Thyroid gland (tissue), 4 donors: ENCODE measurements at regions not wholly inside any gene's neighbourhood (a gene's known extent, or its start where the extent isn't known, plus 50 kb on each side); places are given as distances from the start of the nearest gene placed in this dataset.

Source experiments
- DNase-seq, 2 donors: peaks; one replicate each; pipeline ENCODE4 v3.0.0-alpha.2; 2019
- H3K27ac ChIP-seq, 3 donors: fragments of 200-600 bp; sonication (generic); 1 replicate in 2 of 3; 2 replicates in 1 of 3; pipeline ENCODE4 v1.5.1; 2016 to 2019; ENCODE audit warnings: mild to moderate bottlenecking in 1 of 3, moderate library complexity in 1 of 3
- H3K27me3 ChIP-seq: fragments of 200-600 bp; sonication (generic); one replicate; pipeline ENCODE4 v1.5.1; 2019
- H3K36me3 ChIP-seq, 2 donors: fragments of 200-600 bp; sonication (generic); one replicate each; pipeline ENCODE4 v1.5.1; 2016 to 2019
- H3K4me1 ChIP-seq, 2 donors: fragments of 200-600 bp; sonication (generic); one replicate each; pipeline ENCODE4 v1.5.1; 2017 to 2019
- H3K4me3 ChIP-seq, 3 donors: fragments of 200-600 bp; sonication (generic); replicated peaks in 1 of 3; 1 replicate in 2 of 3; 2 replicates in 1 of 3; pipeline ENCODE4 v1.5.1; 2016; ENCODE audit warnings: mild to moderate bottlenecking in 1 of 3
- H3K9me3 ChIP-seq: fragments of 200-600 bp; sonication (generic); one replicate; pipeline ENCODE4 v1.5.1; 2017
- POLR2A ChIP-seq, 2 donors: fragments of 450-650 bp; IDR thresholded peaks; one replicate each; pipeline ENCODE4 v1.6.1; 2017; ENCODE audit warnings: antibody characterized with exemption in 2 of 2, mild to moderate bottlenecking in 2 of 2, moderate library complexity in 1 of 2
- WGBS, 2 donors: methylation state at CpG; one replicate each; pipeline ENCODE4 v1.1.5; 2017; 5-methylcytosine and 5-hydroxymethylcytosine counted together
- intact Hi-C: fragments of 100-400 bp; cut with DNase I; formaldehyde crosslinking; loops from one replicate; pipeline ENCODE4 v1.15.1; 2023
- TF ChIP-seq, protein P1 (sequence below), 6 experiments: fragments of 200-600 bp in 3 of 6; fragments of 450-650 bp in 3 of 6; sonication (generic) in 3 of 6; IDR thresholded peaks; one replicate each; pipeline ENCODE4 v1.5.1; 2016 to 2019; ENCODE audit warnings: antibody characterized with exemption in 6 of 6, mild to moderate bottlenecking in 2 of 6, inconsistent platforms in 1 of 6, moderate library complexity in 1 of 6

DNA sequence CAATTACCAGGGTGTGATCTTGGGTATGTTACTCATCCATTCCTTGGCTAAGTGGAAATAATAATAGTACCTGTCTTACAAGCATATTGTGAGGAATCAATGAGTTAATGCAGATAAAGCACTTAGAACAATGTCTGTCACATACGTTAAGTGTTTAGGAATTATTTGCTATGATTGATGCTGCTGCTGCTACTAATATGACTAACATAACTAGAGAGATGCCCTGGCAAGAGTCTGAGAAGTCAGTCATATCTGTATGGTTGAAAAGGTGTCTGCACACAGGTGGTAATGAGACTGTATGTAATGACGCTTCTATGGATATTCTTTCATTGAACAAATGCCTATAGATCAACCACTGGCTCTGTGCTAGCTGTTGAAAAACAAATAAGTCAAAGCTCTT lies 100.1 kb upstream of the PCGF5 start:
- H3K36me3 ChIP-seq = no peaks in the 10 kb centered on the region
- TF ChIP-seq POLR2A (IDR thresholded peaks at IDR 0.05) = no peak
- no peak overlapping the region for H3K4me3 ChIP-seq
- no peaks in the 10 kb centered on the region for H3K9me3 ChIP-seq
- H3K4me1 ChIP-seq = no peaks in the 10 kb centered on the region
- H3K27me3 ChIP-seq = no peaks in the 10 kb centered on the region
- DNase-seq = no peak
- intact Hi-C loops = no loop called here
- WGBS, 2 donors = 64 to 90% methylated on average over 2 of the region's 2 CpGs
- no peak overlapping the region for H3K27ac ChIP-seq

DNA sequence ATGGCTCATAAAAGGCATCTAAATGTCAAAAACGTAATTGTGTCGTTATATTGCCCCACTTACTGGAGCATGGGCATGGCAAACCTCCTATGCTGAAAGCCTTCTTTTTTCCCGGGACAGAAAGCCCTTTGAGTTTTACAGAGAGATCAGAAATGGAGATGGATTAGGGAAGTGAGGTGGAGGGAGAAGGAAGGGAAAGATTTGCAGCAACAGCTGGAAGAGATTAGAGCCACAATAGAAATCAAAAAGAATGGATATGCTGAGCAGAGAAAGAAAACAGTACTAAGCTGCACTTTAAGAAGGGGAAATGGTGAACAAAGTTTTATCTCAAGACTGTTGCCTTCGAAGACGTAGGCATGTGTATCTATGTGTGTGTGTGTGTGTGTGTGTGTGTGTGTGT lies 97.2 kb upstream of the PCGF5 start:
- H3K9me3 ChIP-seq = no peaks in the 10 kb centered on the region
- H3K27ac ChIP-seq = no peak overlapping the region
- WGBS, 2 donors = 56 to 57% methylated on average over 5 of the region's 5 CpGs
- H3K4me3 ChIP-seq = no peak overlapping the region
- no peaks in the 10 kb centered on the region for H3K36me3 ChIP-seq
- no peaks in the 10 kb centered on the region for H3K4me1 ChIP-seq
- no peak for TF ChIP-seq POLR2A (IDR thresholded peaks at IDR 0.05)
- TF ChIP-seq, protein P1, sequence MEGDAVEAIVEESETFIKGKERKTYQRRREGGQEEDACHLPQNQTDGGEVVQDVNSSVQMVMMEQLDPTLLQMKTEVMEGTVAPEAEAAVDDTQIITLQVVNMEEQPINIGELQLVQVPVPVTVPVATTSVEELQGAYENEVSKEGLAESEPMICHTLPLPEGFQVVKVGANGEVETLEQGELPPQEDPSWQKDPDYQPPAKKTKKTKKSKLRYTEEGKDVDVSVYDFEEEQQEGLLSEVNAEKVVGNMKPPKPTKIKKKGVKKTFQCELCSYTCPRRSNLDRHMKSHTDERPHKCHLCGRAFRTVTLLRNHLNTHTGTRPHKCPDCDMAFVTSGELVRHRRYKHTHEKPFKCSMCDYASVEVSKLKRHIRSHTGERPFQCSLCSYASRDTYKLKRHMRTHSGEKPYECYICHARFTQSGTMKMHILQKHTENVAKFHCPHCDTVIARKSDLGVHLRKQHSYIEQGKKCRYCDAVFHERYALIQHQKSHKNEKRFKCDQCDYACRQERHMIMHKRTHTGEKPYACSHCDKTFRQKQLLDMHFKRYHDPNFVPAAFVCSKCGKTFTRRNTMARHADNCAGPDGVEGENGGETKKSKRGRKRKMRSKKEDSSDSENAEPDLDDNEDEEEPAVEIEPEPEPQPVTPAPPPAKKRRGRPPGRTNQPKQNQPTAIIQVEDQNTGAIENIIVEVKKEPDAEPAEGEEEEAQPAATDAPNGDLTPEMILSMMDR (IDR thresholded peaks at IDR 0.05) = no peak
- H3K27me3 ChIP-seq = no peaks in the 10 kb centered on the region
- DNase-seq = no peak
- intact Hi-C loops = no loop called here

DNA sequence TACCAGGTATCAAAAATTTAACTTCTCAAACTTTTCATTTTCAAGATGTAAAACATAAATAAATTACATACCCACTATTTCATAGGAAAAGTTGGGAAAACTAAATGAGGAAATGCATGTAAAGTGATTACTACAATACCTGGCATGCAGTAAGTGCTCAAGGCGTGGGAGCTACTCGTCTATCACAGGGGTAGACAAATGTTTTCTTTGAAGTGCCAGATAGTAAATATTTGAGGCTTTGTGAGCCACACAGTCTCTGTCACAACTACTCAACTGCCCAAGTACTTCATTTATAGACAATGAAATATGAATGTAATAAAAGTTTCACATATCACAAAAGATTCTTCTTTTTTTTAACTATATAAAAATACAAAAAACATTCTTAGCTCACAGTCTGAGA lies 96.4 kb upstream of the PCGF5 start:
- WGBS, 2 donors = 57 to 67% methylated on average over 2 of the region's 2 CpGs
- TF ChIP-seq, protein P1 (IDR thresholded peaks at IDR 0.05) = no peak
- TF ChIP-seq POLR2A (IDR thresholded peaks at IDR 0.05) = no peak
- Histone ChIP-seq H3K36me3 (no peaks in the 10 kb centered on the region), H3K4me3 (no peak overlapping the region), H3K9me3 (no peaks in the 10 kb centered on the region), H3K27ac (no peak overlapping the region), H3K27me3 (no peaks in the 10 kb centered on the region), H3K4me1 (no peaks in the 10 kb centered on the region)
- no peak for DNase-seq
- intact Hi-C loops = no loop called here

DNA sequence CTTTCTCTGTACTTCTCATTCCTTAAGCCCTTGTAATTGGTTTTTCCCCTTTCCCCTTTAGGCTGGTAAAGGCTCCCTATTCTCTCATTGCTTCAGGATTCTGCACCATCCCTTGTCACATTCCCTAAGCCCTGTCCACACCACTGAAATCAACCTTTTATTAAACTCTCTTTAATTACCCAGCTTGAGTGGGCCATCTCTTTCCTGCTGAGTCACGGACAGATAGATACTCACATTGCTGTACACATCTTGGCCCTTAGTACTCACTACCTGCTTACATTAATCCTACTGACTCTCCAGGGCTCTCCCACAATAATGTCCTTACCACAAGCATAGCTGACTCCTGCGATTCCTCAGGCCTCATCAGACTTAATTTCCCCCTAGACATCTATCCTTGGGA lies 94.0 kb upstream of the PCGF5 start:
- Histone ChIP-seq H3K36me3 (no peaks in the 10 kb centered on the region), H3K9me3 (no peaks in the 10 kb centered on the region), H3K4me1 (no peaks in the 10 kb centered on the region), H3K27ac (no peak overlapping the region), H3K4me3 (no peak overlapping the region), H3K27me3 (no peaks in the 10 kb centered on the region)
- WGBS, 2 donors = 87 to 92% methylated on average over 2 of the region's 2 CpGs
- no peak for DNase-seq
- intact Hi-C loops = no loop called here
- TF ChIP-seq, protein P1 (IDR thresholded peaks at IDR 0.05) = no peak
- no peak for TF ChIP-seq POLR2A (IDR thresholded peaks at IDR 0.05)

DNA sequence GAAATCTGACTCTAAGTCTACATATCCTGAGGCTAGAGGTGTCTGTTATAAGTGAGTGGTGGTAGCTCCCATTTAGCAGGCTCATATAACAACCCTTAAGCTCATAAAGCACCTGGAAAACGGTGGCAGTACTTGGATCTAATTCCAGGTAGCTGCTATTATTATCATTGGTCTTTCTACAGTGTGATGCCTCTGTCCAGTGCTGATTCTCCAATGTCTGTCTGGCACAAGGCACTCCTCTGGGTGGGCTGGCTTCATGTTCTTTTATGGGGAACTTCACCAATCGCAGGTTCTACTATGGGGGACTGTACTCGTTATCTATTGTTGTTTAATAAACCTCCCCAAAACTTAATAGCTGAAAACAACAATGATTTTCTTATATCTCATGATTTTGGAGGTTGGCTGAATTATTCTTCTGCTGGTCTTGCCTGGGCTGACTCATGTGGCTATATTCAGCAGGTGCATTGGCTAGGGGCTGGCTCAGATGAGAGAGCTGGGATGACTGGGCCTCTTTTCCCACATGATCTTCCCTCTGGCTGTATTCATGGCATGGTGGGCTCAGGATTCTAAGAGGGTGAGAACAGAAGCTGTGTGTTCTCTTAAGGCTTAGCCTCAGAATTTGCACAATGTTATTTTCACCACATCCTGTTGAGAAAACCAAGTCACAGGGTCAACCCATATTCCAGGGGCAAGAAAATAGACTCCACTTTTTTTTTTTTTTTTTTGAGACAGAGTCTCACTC lies 93.0 kb upstream of the PCGF5 start:
- no peak overlapping the region for H3K4me3 ChIP-seq
- WGBS, 2 donors = 67 to 70% methylated on average over 3 of the region's 3 CpGs
- no peak overlapping the region for H3K27ac ChIP-seq
- no peak for DNase-seq
- intact Hi-C loops = no loop called here
- H3K36me3 ChIP-seq = no peaks in the 10 kb centered on the region
- no peaks in the 10 kb centered on the region for H3K27me3 ChIP-seq
- no peak for TF ChIP-seq POLR2A (IDR thresholded peaks at IDR 0.05)
- TF ChIP-seq, protein P1 (IDR thresholded peaks at IDR 0.05) = no peak
- no peaks in the 10 kb centered on the region for H3K4me1 ChIP-seq
- no peaks in the 10 kb centered on the region for H3K9me3 ChIP-seq
